ENCODE measurements at regions not wholly inside any gene's neighbourhood (a gene's known extent, or its start where the extent isn't known, plus 50 kb on each side); places are given as distances from the start of the nearest gene placed in this dataset.
"Not testable (repeated sequence)": the region's sequence is repeated elsewhere in the genome, so short reads cannot be mapped to it uniquely, and the experiment has no call there.

DNA sequence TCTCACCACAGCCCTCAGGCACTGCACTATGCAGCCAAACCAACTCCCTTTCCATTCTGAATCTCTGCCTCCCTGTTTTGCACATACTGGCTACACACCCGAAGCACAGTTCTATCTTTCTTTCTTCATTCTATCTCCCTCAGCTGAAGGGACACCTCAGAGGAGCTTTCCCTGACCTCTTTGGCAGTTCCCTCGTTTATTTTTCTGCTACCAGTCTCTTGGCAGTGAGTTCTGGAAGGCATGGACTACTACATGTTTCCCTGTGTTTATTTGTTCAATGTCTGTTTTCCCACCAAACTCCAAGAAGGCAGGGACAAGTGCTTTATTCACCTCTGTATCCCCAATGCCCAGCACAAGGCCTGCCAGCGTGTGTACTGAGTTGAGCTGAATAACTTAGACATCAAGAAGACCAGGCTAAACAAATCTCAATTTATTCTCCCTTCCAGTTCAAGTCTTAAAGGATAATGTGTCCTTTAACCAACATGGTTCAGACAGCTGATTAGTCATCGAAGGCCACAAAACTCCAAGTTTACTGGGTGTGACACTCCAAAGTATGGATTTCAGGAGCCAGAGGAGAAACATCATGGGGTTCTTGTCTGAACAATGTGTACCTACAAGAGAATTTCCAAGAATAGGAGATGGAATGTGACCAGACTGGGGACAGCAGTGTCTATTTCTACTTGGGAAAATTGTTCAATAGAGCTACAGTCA lies 260.1 kb upstream of the CTNNB1 start:
- Mint-ChIP-seq H3K27ac (ENCODE audit: unreplicated experiment) (no peak overlapping the region), H3K4me1 (ENCODE audit: low read depth, unreplicated experiment) (peaks cover 23% of the 10 kb centered on the region), H3K36me3 (ENCODE audit: low read depth, unreplicated experiment) (no peaks in the 10 kb centered on the region), H3K4me3 (ENCODE audit: unreplicated experiment) (no peak overlapping the region), H3K27me3 (ENCODE audit: low read depth, unreplicated experiment) (no peaks in the 10 kb centered on the region), H3K9me3 (ENCODE audit: unreplicated experiment) (peaks cover 2% of the 10 kb centered on the region)
- no peak overlapping the region for H3K4me3 ChIP-seq (ENCODE audit: insufficient read depth, low read depth, low read length)
- no peaks in the 10 kb centered on the region for H3K36me3 ChIP-seq (ENCODE audit: insufficient read depth, low read length)
- no peaks in the 10 kb centered on the region for H3K9me3 ChIP-seq (ENCODE audit: insufficient read depth, low read depth, low read length)
- H2AFZ ChIP-seq (ENCODE audit: low read depth, low read length) = peak overlapping the region; percentile 13
- DNase-seq (ENCODE audit: low read depth) (no peak), FAIRE-seq (no peak)
- no peaks in the 10 kb centered on the region for H3K27me3 ChIP-seq (ENCODE audit: insufficient read depth, low read length)
- H3K27ac ChIP-seq (ENCODE audit: low read depth, low read length) = no peak overlapping the region
- H3K4me2 ChIP-seq (ENCODE audit: low read length) = no peak overlapping the region
- no peaks in the 10 kb centered on the region for H3K79me2 ChIP-seq (ENCODE audit: insufficient read depth, low read length)
- no peaks in the 10 kb centered on the region for H4K20me1 ChIP-seq (ENCODE audit: insufficient read depth, low read length)
- no peaks in the 10 kb centered on the region for H3K4me1 ChIP-seq (ENCODE audit: insufficient read depth, low read length)
- no peak overlapping the region for H3K9ac ChIP-seq (ENCODE audit: low read length)
- TF ChIP-seq CTCF (IDR thresholded peaks at IDR 0.05; ENCODE audit: insufficient read depth, low read depth, low read length) (no peak), EZH2 (IDR thresholded peaks at IDR 0.05; ENCODE audit: insufficient read depth, low read length) (no peak)

DNA sequence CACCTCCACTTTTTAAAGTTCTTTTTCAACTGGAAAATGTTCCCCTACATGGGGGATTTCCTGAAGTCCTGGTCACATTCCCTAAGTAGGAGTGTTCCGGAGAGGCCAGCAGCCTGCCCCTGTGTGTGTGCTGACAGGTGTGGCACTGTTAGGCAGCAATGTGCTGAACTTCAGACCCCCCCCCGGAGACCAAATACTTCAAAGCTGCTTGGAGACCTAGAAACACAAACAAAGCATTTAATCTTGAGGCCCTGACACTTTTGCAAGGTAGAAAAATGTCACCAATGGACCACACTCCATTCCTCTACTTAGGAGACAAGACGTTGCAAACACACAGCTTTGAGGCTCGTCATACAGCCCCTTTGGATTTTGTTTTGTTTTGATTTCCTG lies 259.6 kb upstream of the CTNNB1 start:
- no peaks in the 10 kb centered on the region for H3K36me3 ChIP-seq (ENCODE audit: insufficient read depth, low read length)
- no peak for TF ChIP-seq CTCF (IDR thresholded peaks at IDR 0.05; ENCODE audit: insufficient read depth, low read depth, low read length)
- no peak for TF ChIP-seq EZH2 (IDR thresholded peaks at IDR 0.05; ENCODE audit: insufficient read depth, low read length)
- Mint-ChIP-seq H3K4me1 (ENCODE audit: low read depth, unreplicated experiment) (peaks cover 23% of the 10 kb centered on the region), H3K27me3 (ENCODE audit: low read depth, unreplicated experiment) (no peaks in the 10 kb centered on the region), H3K4me3 (ENCODE audit: unreplicated experiment) (no peak overlapping the region), H3K36me3 (ENCODE audit: low read depth, unreplicated experiment) (no peaks in the 10 kb centered on the region), H3K27ac (ENCODE audit: unreplicated experiment) (no peak overlapping the region), H3K9me3 (ENCODE audit: unreplicated experiment) (no peaks in the 10 kb centered on the region)
- FAIRE-seq = no peak
- no peaks in the 10 kb centered on the region for H3K9me3 ChIP-seq (ENCODE audit: insufficient read depth, low read depth, low read length)
- H3K27me3 ChIP-seq (ENCODE audit: insufficient read depth, low read length) = no peaks in the 10 kb centered on the region
- no peaks in the 10 kb centered on the region for H4K20me1 ChIP-seq (ENCODE audit: insufficient read depth, low read length)
- no peak overlapping the region for H3K4me2 ChIP-seq (ENCODE audit: low read length)
- H3K27ac ChIP-seq (ENCODE audit: low read depth, low read length) = no peak overlapping the region
- H3K4me1 ChIP-seq (ENCODE audit: insufficient read depth, low read length) = no peaks in the 10 kb centered on the region
- no peak overlapping the region for H3K4me3 ChIP-seq (ENCODE audit: insufficient read depth, low read depth, low read length)
- no peak overlapping the region for H2AFZ ChIP-seq (ENCODE audit: low read depth, low read length)
- no peaks in the 10 kb centered on the region for H3K79me2 ChIP-seq (ENCODE audit: insufficient read depth, low read length)
- H3K9ac ChIP-seq (ENCODE audit: low read length) = no peak overlapping the region
- DNase-seq (ENCODE audit: low read depth) = no peak

DNA sequence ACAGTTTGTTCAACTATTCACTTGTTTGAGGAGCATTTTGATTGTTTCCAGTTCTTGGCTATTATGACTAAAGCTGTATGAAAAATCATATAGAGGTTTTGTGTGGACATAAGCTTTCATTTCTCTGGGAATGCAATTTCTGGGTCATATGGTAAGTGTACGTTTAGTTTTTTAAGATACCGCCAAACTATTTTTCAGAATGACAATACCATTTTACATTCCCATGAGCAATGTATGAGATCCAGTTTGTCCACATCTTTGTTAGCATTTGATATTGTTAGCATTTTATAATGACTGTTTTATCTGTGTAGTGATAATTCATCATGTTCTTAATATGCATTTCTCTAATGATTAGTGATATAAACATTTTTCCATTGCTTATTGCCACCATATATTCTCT lies 258.7 kb upstream of the CTNNB1 start:
- Histone ChIP-seq H3K36me3 (ENCODE audit: insufficient read depth, low read length) (no peaks in the 10 kb centered on the region), H3K79me2 (ENCODE audit: insufficient read depth, low read length) (no peaks in the 10 kb centered on the region), H3K9me3 (ENCODE audit: insufficient read depth, low read depth, low read length) (no peaks in the 10 kb centered on the region), H3K4me2 (ENCODE audit: low read length) (no peak overlapping the region), H3K27ac (ENCODE audit: low read depth, low read length) (no peak overlapping the region), H4K20me1 (ENCODE audit: insufficient read depth, low read length) (no peaks in the 10 kb centered on the region), H3K4me3 (ENCODE audit: insufficient read depth, low read depth, low read length) (no peak overlapping the region), H3K4me1 (ENCODE audit: insufficient read depth, low read length) (no peaks in the 10 kb centered on the region), H3K9ac (ENCODE audit: low read length) (no peak overlapping the region), H2AFZ (ENCODE audit: low read depth, low read length) (no peak overlapping the region), H3K27me3 (ENCODE audit: insufficient read depth, low read length) (no peaks in the 10 kb centered on the region)
- TF ChIP-seq CTCF (IDR thresholded peaks at IDR 0.05; ENCODE audit: insufficient read depth, low read depth, low read length) (no peak), EZH2 (IDR thresholded peaks at IDR 0.05; ENCODE audit: insufficient read depth, low read length) (no peak)
- DNase-seq (ENCODE audit: low read depth) (no peak), FAIRE-seq (no peak)
- Mint-ChIP-seq H3K36me3 (ENCODE audit: low read depth, unreplicated experiment) (no peaks in the 10 kb centered on the region), H3K4me3 (ENCODE audit: unreplicated experiment) (no peak overlapping the region), H3K4me1 (ENCODE audit: low read depth, unreplicated experiment) (peaks cover 23% of the 10 kb centered on the region), H3K27me3 (ENCODE audit: low read depth, unreplicated experiment) (no peaks in the 10 kb centered on the region), H3K27ac (ENCODE audit: unreplicated experiment) (no peak overlapping the region), H3K9me3 (ENCODE audit: unreplicated experiment) (no peaks in the 10 kb centered on the region)

DNA sequence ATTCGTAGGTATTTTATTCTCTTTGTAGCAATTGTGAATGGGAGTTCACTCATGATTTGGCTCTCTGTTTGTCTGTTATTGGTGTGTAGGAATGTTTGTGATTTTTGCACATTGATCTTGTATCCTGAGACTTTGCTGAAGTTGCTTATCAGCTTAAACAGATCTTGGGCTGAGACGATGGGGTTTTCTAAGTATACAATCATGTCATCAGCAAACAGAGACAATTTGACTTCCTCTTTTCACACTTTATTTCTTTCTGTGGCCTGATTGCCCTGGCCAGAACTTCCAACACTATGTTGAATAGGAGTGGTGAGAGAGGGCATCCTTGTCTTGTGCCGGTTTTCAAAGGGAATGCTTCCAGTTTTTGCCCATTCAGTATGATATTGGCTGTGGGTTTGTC lies 252.3 kb upstream of the CTNNB1 start:
- H3K27me3 ChIP-seq (ENCODE audit: insufficient read depth, low read length); H3K4me3 ChIP-seq (ENCODE audit: insufficient read depth, low read depth, low read length); H3K4me2 ChIP-seq (ENCODE audit: low read length); H3K79me2 ChIP-seq (ENCODE audit: insufficient read depth, low read length); H3K36me3 Mint-ChIP-seq (ENCODE audit: low read depth, unreplicated experiment); H3K9me3 ChIP-seq (ENCODE audit: insufficient read depth, low read depth, low read length); DNase-seq (ENCODE audit: low read depth); H3K4me1 ChIP-seq (ENCODE audit: insufficient read depth, low read length); H2AFZ ChIP-seq (ENCODE audit: low read depth, low read length); H3K27ac ChIP-seq (ENCODE audit: low read depth, low read length); H3K4me3 Mint-ChIP-seq (ENCODE audit: unreplicated experiment); FAIRE-seq; H3K36me3 ChIP-seq (ENCODE audit: insufficient read depth, low read length); H4K20me1 ChIP-seq (ENCODE audit: insufficient read depth, low read length); H3K9ac ChIP-seq (ENCODE audit: low read length); H3K27me3 Mint-ChIP-seq (ENCODE audit: low read depth, unreplicated experiment); H3K27ac Mint-ChIP-seq (ENCODE audit: unreplicated experiment): not testable (repeated sequence)
- Mint-ChIP-seq H3K4me1 (ENCODE audit: low read depth, unreplicated experiment) (peaks cover 20% of the 10 kb centered on the region), H3K9me3 (ENCODE audit: unreplicated experiment) (peaks cover 14% of the 10 kb centered on the region)
